NB4 (cell line): ENCODE measurements at regions not wholly inside any gene's neighbourhood (a gene's known extent, or its start where the extent isn't known, plus 50 kb on each side); places are given as distances from the start of the nearest gene placed in this dataset.

ENCODE experiments used
- MYC ChIP-seq: IDR thresholded peaks from 2 replicates; pipeline ENCODE4 v1.6.1; 2011; ENCODE audit warnings: low read depth, low read length
- POLR2A ChIP-seq: IDR thresholded peaks from 2 replicates; pipeline ENCODE4 v1.6.1; 2011; ENCODE audit warnings: mild to moderate bottlenecking; ENCODE audit not compliant: insufficient read length; ENCODE audit errors: extremely low read depth
- TF ChIP-seq, protein P1 (sequence below): IDR thresholded peaks from one replicate; pipeline ENCODE4 v1.5.1; 2012; ENCODE audit warnings: low read depth, low read length
- TF ChIP-seq, protein P2 (sequence below): IDR thresholded peaks from 2 replicates; pipeline ENCODE4 v1.6.1; 2011; ENCODE audit warnings: low read depth, low read length

DNA sequence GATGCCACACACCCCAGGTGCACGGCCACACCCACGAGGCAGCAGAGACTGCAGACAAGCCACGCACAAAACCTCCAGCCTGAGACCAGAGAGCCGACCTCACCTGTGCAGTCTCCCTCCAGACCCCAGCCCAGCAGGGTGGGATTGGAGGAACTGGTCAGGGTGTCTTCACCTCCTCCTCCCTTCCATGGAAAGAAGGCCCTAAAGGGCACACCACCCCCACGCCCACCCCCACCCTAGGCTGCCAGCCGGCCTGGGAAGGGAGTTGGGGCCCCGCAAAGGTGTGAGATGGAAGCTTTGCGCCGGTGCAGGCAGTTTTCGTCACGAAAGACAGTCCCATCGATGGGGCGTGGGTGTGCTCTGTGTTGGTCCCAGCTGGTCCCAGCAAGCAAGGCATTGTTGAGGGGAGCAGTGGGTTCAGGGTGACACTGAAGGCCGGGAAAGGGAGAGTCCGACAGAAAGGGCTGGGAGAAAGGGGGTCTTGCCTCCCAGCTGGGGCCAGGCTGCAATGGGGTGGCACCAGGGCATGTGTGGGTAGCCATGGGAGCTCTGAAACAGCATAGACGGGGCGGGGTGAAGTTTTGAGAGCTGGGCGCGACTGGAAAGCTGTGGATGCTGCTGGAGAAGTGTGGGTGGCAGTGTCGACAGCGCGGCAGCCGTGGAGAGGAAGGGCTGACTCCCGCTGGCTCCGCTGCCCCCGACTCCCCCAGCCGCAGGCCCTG, 349.2 kb downstream of the GLRX3 start:
- TF ChIP-seq, protein P1, sequence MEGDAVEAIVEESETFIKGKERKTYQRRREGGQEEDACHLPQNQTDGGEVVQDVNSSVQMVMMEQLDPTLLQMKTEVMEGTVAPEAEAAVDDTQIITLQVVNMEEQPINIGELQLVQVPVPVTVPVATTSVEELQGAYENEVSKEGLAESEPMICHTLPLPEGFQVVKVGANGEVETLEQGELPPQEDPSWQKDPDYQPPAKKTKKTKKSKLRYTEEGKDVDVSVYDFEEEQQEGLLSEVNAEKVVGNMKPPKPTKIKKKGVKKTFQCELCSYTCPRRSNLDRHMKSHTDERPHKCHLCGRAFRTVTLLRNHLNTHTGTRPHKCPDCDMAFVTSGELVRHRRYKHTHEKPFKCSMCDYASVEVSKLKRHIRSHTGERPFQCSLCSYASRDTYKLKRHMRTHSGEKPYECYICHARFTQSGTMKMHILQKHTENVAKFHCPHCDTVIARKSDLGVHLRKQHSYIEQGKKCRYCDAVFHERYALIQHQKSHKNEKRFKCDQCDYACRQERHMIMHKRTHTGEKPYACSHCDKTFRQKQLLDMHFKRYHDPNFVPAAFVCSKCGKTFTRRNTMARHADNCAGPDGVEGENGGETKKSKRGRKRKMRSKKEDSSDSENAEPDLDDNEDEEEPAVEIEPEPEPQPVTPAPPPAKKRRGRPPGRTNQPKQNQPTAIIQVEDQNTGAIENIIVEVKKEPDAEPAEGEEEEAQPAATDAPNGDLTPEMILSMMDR = no peak
- TF ChIP-seq POLR2A = no peak
- TF ChIP-seq, protein P2, sequence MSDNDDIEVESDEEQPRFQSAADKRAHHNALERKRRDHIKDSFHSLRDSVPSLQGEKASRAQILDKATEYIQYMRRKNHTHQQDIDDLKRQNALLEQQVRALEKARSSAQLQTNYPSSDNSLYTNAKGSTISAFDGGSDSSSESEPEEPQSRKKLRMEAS = no peak
- TF ChIP-seq MYC = no peak
